ENCODE measurements at regions not wholly inside any gene's neighbourhood (a gene's known extent, or its start where the extent isn't known, plus 50 kb on each side); places are given as distances from the start of the nearest gene placed in this dataset.
"Not testable (repeated sequence)": the region's sequence is repeated elsewhere in the genome, so short reads cannot be mapped to it uniquely, and the experiment has no call there.

GRCh38 chr5:21398511-21398910, 1410.5 kb upstream of the CDH18 start:
- intact Hi-C loops (cut with DNase I): no loop called here
- DNase-seq (ENCODE audit: low spot score): no peak

GRCh38 chr5:21397693-21398092, 1409.7 kb upstream of the CDH18 start:
- intact Hi-C loops (cut with DNase I): no loop called here
- DNase-seq (ENCODE audit: low spot score): no peak

GRCh38 chr5:21391506-21391905, 1403.5 kb upstream of the CDH18 start:
- DNase-seq (ENCODE audit: low spot score): no peak
- intact Hi-C loops (cut with DNase I): no loop called here

GRCh38 chr5:21360754-21361153, 1372.8 kb upstream of the CDH18 start:
- intact Hi-C loops (cut with DNase I); DNase-seq (ENCODE audit: low spot score): not testable (repeated sequence)

- intact Hi-C loops (cut with DNase I); DNase-seq (ENCODE audit: low spot score): not testable (repeated sequence)
Observed at GRCh38 chr5:21341948-21342261, 1353.9 kb upstream of the CDH18 start.

GRCh38 chr5:21341203-21341947, 1353.4 kb upstream of the CDH18 start:
- intact Hi-C loops (cut with DNase I); DNase-seq (ENCODE audit: low spot score): not testable (repeated sequence)

GRCh38 chr5:21340233-21340632, 1352.2 kb upstream of the CDH18 start:
- DNase-seq (ENCODE audit: low spot score); intact Hi-C loops (cut with DNase I): not testable (repeated sequence)

- intact Hi-C loops (cut with DNase I); DNase-seq (ENCODE audit: low spot score): not testable (repeated sequence)
Observed at GRCh38 chr5:21336478-21336877, 1348.5 kb upstream of the CDH18 start.

- intact Hi-C loops (cut with DNase I); DNase-seq (ENCODE audit: low spot score): not testable (repeated sequence)
Observed at GRCh38 chr5:21315376-21315775, 1327.4 kb upstream of the CDH18 start.

GRCh38 chr5:21301205-21301604, 1313.2 kb upstream of the CDH18 start:
- intact Hi-C loops (cut with DNase I); DNase-seq (ENCODE audit: low spot score): not testable (repeated sequence)

- DNase-seq (ENCODE audit: low spot score); intact Hi-C loops (cut with DNase I): not testable (repeated sequence)
Observed at GRCh38 chr5:21274361-21274760, 1286.4 kb upstream of the CDH18 start.

- no peak for DNase-seq (ENCODE audit: low spot score)
- intact Hi-C loops (cut with DNase I): no loop called here
Observed at GRCh38 chr5:21263361-21263760, 1275.4 kb upstream of the CDH18 start.

- intact Hi-C loops (cut with DNase I): no loop called here
- no peak for DNase-seq (ENCODE audit: low spot score)
Observed at GRCh38 chr5:21254161-21254560, 1266.2 kb upstream of the CDH18 start.

GRCh38 chr5:21244982-21245381, 1257.0 kb upstream of the CDH18 start:
- intact Hi-C loops (cut with DNase I): no loop called here
- DNase-seq (ENCODE audit: low spot score): no peak

- DNase-seq (ENCODE audit: low spot score): no peak
- intact Hi-C loops (cut with DNase I): no loop called here
Observed at GRCh38 chr5:21238786-21239185, 1250.8 kb upstream of the CDH18 start.

- no peak for DNase-seq (ENCODE audit: low spot score)
- intact Hi-C loops (cut with DNase I): no loop called here
Observed at GRCh38 chr5:21237461-21237860, 1249.5 kb upstream of the CDH18 start.

- no peak for DNase-seq (ENCODE audit: low spot score)
- intact Hi-C loops (cut with DNase I): no loop called here
Observed at GRCh38 chr5:21236971-21237427, 1249.0 kb upstream of the CDH18 start.

GRCh38 chr5:21236104-21236503, 1248.1 kb upstream of the CDH18 start:
- DNase-seq (ENCODE audit: low spot score): no peak
- intact Hi-C loops (cut with DNase I): no loop called here

- no peak for DNase-seq (ENCODE audit: low spot score)
- intact Hi-C loops (cut with DNase I): loop anchor here (2.0 kb wide), 1 partner anchor 21 kb away; no protein-coding TSS in a partner anchor
Observed at GRCh38 chr5:21225223-21226064, 1237.4 kb upstream of the CDH18 start.

- intact Hi-C loops (cut with DNase I): no loop called here
- DNase-seq (ENCODE audit: low spot score): no peak
Observed at GRCh38 chr5:21221616-21222015, 1233.6 kb upstream of the CDH18 start.

GRCh38 chr5:21219966-21220365, 1232.0 kb upstream of the CDH18 start:
- no peak for DNase-seq (ENCODE audit: low spot score)
- intact Hi-C loops (cut with DNase I): no loop called here
